ENCODE measurements at regions not wholly inside any gene's neighbourhood (a gene's known extent, or its start where the extent isn't known, plus 50 kb on each side); places are given as distances from the start of the nearest gene placed in this dataset.

- TF ChIP-seq CTCF (IDR thresholded peaks at IDR 0.05) (no peak), EZH2 (IDR thresholded peaks at IDR 0.05) (no peak)
These were observed 67.0 kb downstream of the ARF6 start for GRCh38 chr14:49959822-49960408.
